IMR-90 (cell line): ENCODE measurements at regions not wholly inside any gene's neighbourhood (a gene's known extent, or its start where the extent isn't known, plus 50 kb on each side); places are given as distances from the start of the nearest gene placed in this dataset.

ENCODE experiments used
- ATAC-seq: fragments of 200-7000 bp; cut with Tn5 transposase; 2 replicates; pipeline ENCODE4 v1.9.1; 2020; ENCODE audit warnings: low read depth, mild to moderate bottlenecking, moderate library complexity
- BruUV-seq: library from RNA; stranded (reverse); fragments of 400-500 nt; replicated peaks from 2 replicates; lab custom pipeline; 2021; lab: Mats Ljungman, UMichigan
- CTCF ChIA-PET: fragments of 300-600 bp; formaldehyde crosslinking; extraction: SDS; loops from one replicate; lab custom pipeline; 2021; ENCODE audit warnings: antibody characterized with exemption; lab: Yijun Ruan, JAX
- POLR2A ChIA-PET: fragments of 300-600 bp; sonication (Branson Sonifier 250); formaldehyde crosslinking; loops from one replicate; lab custom pipeline; 2022; ENCODE audit warnings: antibody characterized with exemption; ENCODE audit not compliant: unreplicated experiment; lab: Charles Lee
- DNase-seq: peaks from one replicate; pipeline ENCODE4 v3.0.0; 2013
- H2AFZ ChIP-seq: replicated peaks from 2 replicates; pipeline ENCODE3; 2013; ENCODE audit warnings: low read length, mild to moderate bottlenecking; ENCODE audit not compliant: poor library complexity
- H2AK5ac ChIP-seq: 2 replicates; pipeline ENCODE4 v1.6.1; 2013; ENCODE audit warnings: low read depth, low read length, inconsistent platforms
- H2AK9ac ChIP-seq: replicated peaks from 2 replicates; pipeline ENCODE3; 2013; ENCODE audit warnings: mild to moderate bottlenecking, low read depth, low read length, moderate library complexity; ENCODE audit not compliant: poor library complexity
- H2BK120ac ChIP-seq: 2 replicates; pipeline ENCODE4 v1.6.1; 2013; ENCODE audit warnings: low read depth, low read length, inconsistent platforms
- H2BK15ac ChIP-seq: 3 replicates; pipeline ENCODE4 v1.6.1; 2013; ENCODE audit warnings: low read depth, low read length, inconsistent platforms
- H2BK20ac ChIP-seq: 2 replicates; pipeline ENCODE4 v1.6.1; 2013; ENCODE audit warnings: low read depth, mild to moderate bottlenecking, inconsistent platforms, low read length, moderate library complexity
- H2BK5ac ChIP-seq: 2 replicates; pipeline ENCODE4 v1.6.1; 2013; ENCODE audit warnings: mild to moderate bottlenecking, low read depth, low read length, inconsistent platforms; ENCODE audit not compliant: poor library complexity, severe bottlenecking
- H3K14ac ChIP-seq: replicated peaks from 2 replicates; pipeline ENCODE4 v1.6.1; 2013; ENCODE audit warnings: low read depth, low read length, inconsistent platforms
- H3K18ac ChIP-seq: 2 replicates; pipeline ENCODE4 v1.6.1; 2013; ENCODE audit warnings: low read depth, low read length, control low read depth
- H3K23ac ChIP-seq: 2 replicates; pipeline ENCODE4 v1.6.1; 2013; ENCODE audit warnings: low read depth, low read length, inconsistent platforms
- H3K27ac ChIP-seq: 2 replicates; pipeline ENCODE4 v1.5.1; 2013; ENCODE audit warnings: mild to moderate bottlenecking, control low read depth, low read length; ENCODE audit not compliant: insufficient read depth
- H3K27me3 ChIP-seq: 2 replicates; pipeline ENCODE4 v1.6.1; 2013; ENCODE audit warnings: low read length; ENCODE audit not compliant: control insufficient read depth, insufficient read depth
- H3K36me3 ChIP-seq: 2 replicates; pipeline ENCODE4 v1.6.1; 2013; ENCODE audit warnings: low read length, mixed read lengths; ENCODE audit not compliant: control insufficient read depth, insufficient read depth
- H3K4ac ChIP-seq: 2 replicates; pipeline ENCODE4 v1.6.1; 2013; ENCODE audit warnings: low read depth, low read length, inconsistent platforms
- H3K4me1 ChIP-seq: 2 replicates; pipeline ENCODE4 v1.6.1; 2013; ENCODE audit warnings: low read length, mixed read lengths; ENCODE audit not compliant: control insufficient read depth, insufficient read depth
- H3K4me2 ChIP-seq: 2 replicates; pipeline ENCODE4 v1.6.1; 2013; ENCODE audit warnings: low read depth, mild to moderate bottlenecking, control low read depth, low read length, moderate library complexity
- H3K4me3 ChIP-seq: 2 replicates; pipeline ENCODE4 v1.5.1; 2013; ENCODE audit warnings: low read depth, mild to moderate bottlenecking, control low read depth, low read length, moderate library complexity; ENCODE audit not compliant: insufficient read depth
- H3K56ac ChIP-seq: 2 replicates; pipeline ENCODE4 v1.6.1; 2013; ENCODE audit warnings: low read length, inconsistent platforms; ENCODE audit not compliant: insufficient read depth; ENCODE audit errors: extremely low read depth
- H3K79me1 ChIP-seq, 2 experiments: 2 replicates each; pipeline ENCODE4 v1.6.1; 2013; ENCODE audit warnings: low read length in 2 of 2, inconsistent platforms in 1 of 2, low read depth in 1 of 2
- H3K9ac ChIP-seq: 2 replicates; pipeline ENCODE4 v1.6.1; 2013; ENCODE audit warnings: low read depth, low read length, control low read depth
- H3K9me1 ChIP-seq: 2 replicates; pipeline ENCODE4 v1.6.1; 2013; ENCODE audit warnings: low read length, inconsistent platforms; ENCODE audit not compliant: insufficient read depth
- H3K9me3 ChIP-seq: 2 replicates; pipeline ENCODE4 v1.6.1; 2013; ENCODE audit warnings: low read length; ENCODE audit not compliant: control insufficient read depth, insufficient read depth
- H4K20me1 ChIP-seq: 2 replicates; pipeline ENCODE4 v1.6.1; 2013; ENCODE audit warnings: low read length, inconsistent platforms; ENCODE audit not compliant: insufficient read depth
- H4K5ac ChIP-seq: 2 replicates; pipeline ENCODE4 v1.6.1; 2013; ENCODE audit warnings: mild to moderate bottlenecking, low read depth, low read length, control low read depth
- H4K8ac ChIP-seq, 2 experiments: 2 replicates each; pipeline ENCODE4 v1.6.1; 2013; ENCODE audit warnings: low read depth in 2 of 2, low read length in 2 of 2, control low read depth in 1 of 2, inconsistent platforms in 1 of 2
- H4K91ac ChIP-seq: 2 replicates; pipeline ENCODE4 v1.6.1; 2013; ENCODE audit warnings: low read depth, low read length, inconsistent platforms; ENCODE audit not compliant: insufficient read depth
- BHLHE40 ChIP-seq: fragments of 150-350 bp; IDR thresholded peaks from 2 replicates; pipeline ENCODE4 v1.6.1; 2016; ENCODE audit warnings: mild to moderate bottlenecking, low read depth, low read length
- CHD1 ChIP-seq: IDR thresholded peaks from 2 replicates; pipeline ENCODE4 v1.6.1; 2012; ENCODE audit warnings: low read depth, low read length, improper control_type of control experiment
- FOS ChIP-seq: fragments of 150-350 bp; IDR thresholded peaks from 2 replicates; pipeline ENCODE4 v1.6.1; 2016; ENCODE audit warnings: low read depth, low read length
- MAZ ChIP-seq: IDR thresholded peaks from 2 replicates; pipeline ENCODE4 v1.6.1; 2012; ENCODE audit warnings: low read depth, mild to moderate bottlenecking, low read length, improper control_type of control experiment, moderate library complexity, borderline replicate concordance
- MXI1 ChIP-seq: IDR thresholded peaks from 2 replicates; pipeline ENCODE4 v1.6.1; 2012; ENCODE audit warnings: low read depth, mild to moderate bottlenecking, low read length, moderate library complexity, borderline replicate concordance
- NFE2L2 ChIP-seq: fragments of 150-350 bp; IDR thresholded peaks from 2 replicates; pipeline ENCODE4 v1.6.1; 2016; ENCODE audit warnings: low read depth, mild to moderate bottlenecking, low read length
- POLR2A ChIP-seq: IDR thresholded peaks from 2 replicates; pipeline ENCODE4 v1.6.1; 2012; ENCODE audit warnings: mild to moderate bottlenecking, low read depth, low read length
- RCOR1 ChIP-seq: IDR thresholded peaks from 2 replicates; pipeline ENCODE4 v1.6.1; 2012; ENCODE audit warnings: mild to moderate bottlenecking, low read length, improper control_type of control experiment; ENCODE audit not compliant: insufficient replicate concordance
- RFX5 ChIP-seq: IDR thresholded peaks from 2 replicates; pipeline ENCODE4 v1.8.0; 2012; ENCODE audit warnings: low read depth, mild to moderate bottlenecking, low read length, moderate library complexity
- SMC3 ChIP-seq: fragments of 150-350 bp; IDR thresholded peaks from 2 replicates; pipeline ENCODE4 v1.6.1; 2016; ENCODE audit warnings: low read depth, mild to moderate bottlenecking, antibody characterized with exemption, low read length, moderate library complexity
- WGBS, 2 experiments: methylation state at CpG; one replicate each; pipeline versions ENCODE4 v1.1.5 to v1.1.7; 2013; ENCODE audit warnings: missing lambda C conversion rate in 2 of 2; ENCODE audit not compliant: insufficient read length in 1 of 2; ENCODE audit errors: extremely low coverage in 2 of 2; 5-methylcytosine and 5-hydroxymethylcytosine counted together
- dilution Hi-C: fragments of 300-500 bp; cut with HindIII; formaldehyde crosslinking; loops from one replicate; pipeline ENCODE4 v1.14.3; 2018; ENCODE audit warnings: low sequenced_read_pairs; ENCODE audit not compliant: unreplicated experiment
- in situ Hi-C: fragments of 300-500 bp; cut with MboI; formaldehyde crosslinking; loops from 3 replicates; pipeline ENCODE4 v1.14.3; 2019; ENCODE audit warnings: low sequenced_read_pairs, inconsistent platforms, mixed read lengths
- intact Hi-C: fragments of 100-400 bp; cut with micrococcal nuclease; formaldehyde crosslinking; loops from 2 replicates; pipeline ENCODE4 v1.10.0; 2022

- ATAC-seq = no peak
- dilution Hi-C loops = no loop called here
- in situ Hi-C loops = no loop called here
- TF ChIP-seq FOS (no peak), NFE2L2 (no peak), RFX5 (no peak), BHLHE40 (no peak), POLR2A (no peak), SMC3 (no peak), CHD1 (no peak), RCOR1 (no peak), MAZ (no peak), MXI1 (no peak)
- H3K4me2 ChIP-seq = no peak overlapping the region
- no peak overlapping the region for H2BK5ac ChIP-seq
- no peak overlapping the region for H3K4me3 ChIP-seq
- H2AK5ac ChIP-seq = no peak overlapping the region
- no peak overlapping the region for H2AFZ ChIP-seq
- no peaks in the 10 kb centered on the region for H4K20me1 ChIP-seq
- no peak overlapping the region for H4K5ac ChIP-seq
- no peak overlapping the region for H3K14ac ChIP-seq
- H4K91ac ChIP-seq = no peak overlapping the region
- no peaks in the 10 kb centered on the region; the same call in 1 of the 2 replicates for H3K4me1 ChIP-seq
- H2AK9ac ChIP-seq = no peak overlapping the region
- H2BK15ac ChIP-seq = 0 out of 3 replicates have a peak overlapping the region, but pooled peaks have one; percentile 25
- no peak overlapping the region for H2BK120ac ChIP-seq
- H4K8ac ChIP-seq = no peak overlapping the region
- H3K27me3 ChIP-seq = no peaks in the 10 kb centered on the region
- DNase-seq = no peak
- intact Hi-C loops = no loop called here
- no peaks in the 10 kb centered on the region for H3K9me3 ChIP-seq
- no peaks in the 10 kb centered on the region for H3K79me1 ChIP-seq
- no peak overlapping the region for H3K4ac ChIP-seq
- no peak overlapping the region for H3K23ac ChIP-seq
- WGBS, 2 experiments = no CpG with 5 or more reads among the region's 4 CpGs
- no peak overlapping the region for H3K27ac ChIP-seq
- CTCF ChIA-PET = interaction anchor here (0.9 to 1.2 kb wide), 2 partner anchors 10 to 74 kb away, joined by 3 read pairs; no protein-coding TSS in a partner anchor
- peak overlapping the region; percentile 21; the same call in 1 of the 2 replicates for H2BK20ac ChIP-seq
- POLR2A ChIA-PET = interaction anchor here (0.5 kb wide), 1 partner anchor 33 kb away, joined by 28 read pairs; no protein-coding TSS in a partner anchor
- H3K56ac ChIP-seq = no peak overlapping the region
- BruUV-seq = no TSS peak
- no peak overlapping the region for H3K9ac ChIP-seq
- H3K18ac ChIP-seq = no peak overlapping the region
- peaks cover 7% of the 10 kb centered on the region; the same call in 1 of the 2 replicates for H3K9me1 ChIP-seq
- no peaks in the 10 kb centered on the region for H3K36me3 ChIP-seq
Measured at GRCh38 chr5:91302305-91302704, 80.8 kb downstream of the ARRDC3 start.
